A673 (cell line): ENCODE measurements at regions not wholly inside any gene's neighbourhood (a gene's known extent, or its start where the extent isn't known, plus 50 kb on each side); places are given as distances from the start of the nearest gene placed in this dataset.

Experiments
- EZH2 ChIP-seq: fragments of 200-600 bp; sonication (generic); IDR thresholded peaks from 2 replicates; pipeline ENCODE4 v1.6.1; 2017; ENCODE audit warnings: borderline replicate concordance, low read depth, mild to moderate bottlenecking, mixed read lengths, antibody characterized with exemption, low read length; ENCODE audit not compliant: poor library complexity, severe bottlenecking
- TF ChIP-seq, protein P1 (sequence below): fragments of 300-800, 200-600 bp; sonication (generic); conservative IDR thresholded peaks from 2 replicates; pipeline ENCODE4 v1.5.1; 2017; ENCODE audit warnings: low read depth, mild to moderate bottlenecking, antibody characterized with exemption, low read length, moderate library complexity, mixed read lengths

- TF ChIP-seq, protein P1, sequence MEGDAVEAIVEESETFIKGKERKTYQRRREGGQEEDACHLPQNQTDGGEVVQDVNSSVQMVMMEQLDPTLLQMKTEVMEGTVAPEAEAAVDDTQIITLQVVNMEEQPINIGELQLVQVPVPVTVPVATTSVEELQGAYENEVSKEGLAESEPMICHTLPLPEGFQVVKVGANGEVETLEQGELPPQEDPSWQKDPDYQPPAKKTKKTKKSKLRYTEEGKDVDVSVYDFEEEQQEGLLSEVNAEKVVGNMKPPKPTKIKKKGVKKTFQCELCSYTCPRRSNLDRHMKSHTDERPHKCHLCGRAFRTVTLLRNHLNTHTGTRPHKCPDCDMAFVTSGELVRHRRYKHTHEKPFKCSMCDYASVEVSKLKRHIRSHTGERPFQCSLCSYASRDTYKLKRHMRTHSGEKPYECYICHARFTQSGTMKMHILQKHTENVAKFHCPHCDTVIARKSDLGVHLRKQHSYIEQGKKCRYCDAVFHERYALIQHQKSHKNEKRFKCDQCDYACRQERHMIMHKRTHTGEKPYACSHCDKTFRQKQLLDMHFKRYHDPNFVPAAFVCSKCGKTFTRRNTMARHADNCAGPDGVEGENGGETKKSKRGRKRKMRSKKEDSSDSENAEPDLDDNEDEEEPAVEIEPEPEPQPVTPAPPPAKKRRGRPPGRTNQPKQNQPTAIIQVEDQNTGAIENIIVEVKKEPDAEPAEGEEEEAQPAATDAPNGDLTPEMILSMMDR = no peak
- no peak for TF ChIP-seq EZH2
Observed at GRCh38 chr9:83166372-83166771, 103.4 kb upstream of the RASEF start.
